HG03095 (cell line): ENCODE measurements at regions not wholly inside any gene's neighbourhood (a gene's known extent, or its start where the extent isn't known, plus 50 kb on each side); places are given as distances from the start of the nearest gene placed in this dataset.

Experiments used
- ATAC-seq: cut with Tn5 transposase; IDR thresholded peaks from one replicate; pipeline ENCODE4 v1.9.1; 2021; ENCODE audit warnings: moderate library complexity; ENCODE audit not compliant: unreplicated experiment

GRCh38 chr5:74272831-74273451 is 367.6 kb downstream of the ENC1 start:
- ATAC-seq, result no peak

- ATAC-seq, result no peak
Observed at GRCh38 chr5:74272024-74272775, 368.3 kb downstream of the ENC1 start.

- no peak for ATAC-seq
Observed at GRCh38 chr5:74268297-74268696, 372.2 kb downstream of the ENC1 start.

- ATAC-seq, result no peak
Observed at GRCh38 chr5:74266836-74267235, 373.7 kb downstream of the ENC1 start.

GRCh38 chr5:74266132-74266531 is 374.4 kb downstream of the ENC1 start:
- ATAC-seq, result no peak

- no peak for ATAC-seq
Observed at GRCh38 chr5:74262544-74263207, 377.9 kb downstream of the ENC1 start.

- no peak for ATAC-seq
Observed at GRCh38 chr5:74261866-74262265, 378.7 kb downstream of the ENC1 start.

GRCh38 chr5:74261421-74261820 is 379.1 kb downstream of the ENC1 start:
- no peak for ATAC-seq

- ATAC-seq, result no peak
Observed at GRCh38 chr5:74259572-74259971, 381.0 kb downstream of the ENC1 start.

GRCh38 chr5:74258314-74258665 is 382.2 kb downstream of the ENC1 start:
- no peak for ATAC-seq

- ATAC-seq, result no peak
Observed at GRCh38 chr5:74257645-74258313, 382.7 kb downstream of the ENC1 start.

GRCh38 chr5:74257060-74257527 is 383.4 kb downstream of the ENC1 start:
- no peak for ATAC-seq

GRCh38 chr5:74255692-74256392 is 384.7 kb downstream of the ENC1 start:
- no peak for ATAC-seq

GRCh38 chr5:74254257-74254656 is 386.3 kb downstream of the ENC1 start:
- no peak for ATAC-seq

GRCh38 chr5:74252044-74252443 is 388.5 kb downstream of the ENC1 start:
- ATAC-seq, result no peak

- ATAC-seq, result no peak
Observed at GRCh38 chr5:74251141-74252035, 389.1 kb downstream of the ENC1 start.

GRCh38 chr5:74250304-74251102 is 390.0 kb downstream of the ENC1 start:
- no peak for ATAC-seq

GRCh38 chr5:74248576-74248975 is 392.0 kb downstream of the ENC1 start:
- no peak for ATAC-seq

GRCh38 chr5:74244406-74244805 is 396.1 kb downstream of the ENC1 start:
- no peak for ATAC-seq
